CD4-positive, alpha-beta T cell treated with Interleukin-17A for 1 hour (primary cell): ENCODE measurements at regions not wholly inside any gene's neighbourhood (a gene's known extent, or its start where the extent isn't known, plus 50 kb on each side); places are given as distances from the start of the nearest gene placed in this dataset.
"Not testable (repeated sequence)": the region's sequence is repeated elsewhere in the genome, so short reads cannot be mapped to it uniquely, and the experiment has no call there.

Experiments
- DNase-seq: peaks from one replicate; pipeline ENCODE4 v3.0.0-alpha.2; 2020

GRCh38 chr2:67879586-67880290 lies 183.1 kb downstream of the C1D start:
- DNase-seq: no peak

GRCh38 chr2:67880291-67880761 lies 182.5 kb downstream of the C1D start:
- DNase-seq: no peak

- DNase-seq: no peak
Measured at GRCh38 chr2:67881816-67882215, 181.0 kb downstream of the C1D start.

GRCh38 chr2:67883316-67884087 lies 179.3 kb downstream of the C1D start:
- DNase-seq: no peak

GRCh38 chr2:67888351-67889005 lies 174.3 kb downstream of the C1D start:
- no peak for DNase-seq

GRCh38 chr2:67889056-67889455 lies 173.7 kb downstream of the C1D start:
- no peak for DNase-seq

- no peak for DNase-seq
Measured at GRCh38 chr2:67891642-67892041, 171.2 kb downstream of the C1D start.

- no peak for DNase-seq
Measured at GRCh38 chr2:67892339-67892846, 170.4 kb downstream of the C1D start.

GRCh38 chr2:67895227-67895941 lies 167.4 kb downstream of the C1D start:
- no peak for DNase-seq

GRCh38 chr2:67896076-67896475 lies 166.7 kb downstream of the C1D start:
- DNase-seq: no peak

GRCh38 chr2:67896476-67896875 lies 166.3 kb downstream of the C1D start:
- DNase-seq: no peak

- DNase-seq: no peak
Measured at GRCh38 chr2:67898595-67898994, 164.2 kb downstream of the C1D start.

- DNase-seq: no peak
Measured at GRCh38 chr2:67899187-67899586, 163.6 kb downstream of the C1D start.

- DNase-seq: no peak
Measured at GRCh38 chr2:67900826-67901225, 162.0 kb downstream of the C1D start.

- DNase-seq: no peak
Measured at GRCh38 chr2:67904566-67904965, 158.2 kb downstream of the C1D start.

GRCh38 chr2:67904966-67905365 lies 157.8 kb downstream of the C1D start:
- DNase-seq: no peak

- DNase-seq: not testable (repeated sequence)
Measured at GRCh38 chr2:67906547-67906946, 156.3 kb downstream of the C1D start.

GRCh38 chr2:67917332-67918054 lies 145.3 kb downstream of the C1D start:
- no peak for DNase-seq

GRCh38 chr2:67918471-67918870 lies 144.3 kb downstream of the C1D start:
- no peak for DNase-seq

GRCh38 chr2:67919490-67919889 lies 143.3 kb downstream of the C1D start:
- no peak for DNase-seq

GRCh38 chr2:67922080-67922785 lies 140.6 kb downstream of the C1D start:
- no peak for DNase-seq

- no peak for DNase-seq
Measured at GRCh38 chr2:67923696-67924095, 139.1 kb downstream of the C1D start.
